Fibroblast of the conjunctiva (primary cell): ENCODE measurements at regions not wholly inside any gene's neighbourhood (a gene's known extent, or its start where the extent isn't known, plus 50 kb on each side); places are given as distances from the start of the nearest gene placed in this dataset.

ENCODE experiments used
- DNase-seq: peaks from one replicate; pipeline ENCODE4 v3.0.0-alpha.2; 2010; ENCODE audit warnings: low read depth

DNA sequence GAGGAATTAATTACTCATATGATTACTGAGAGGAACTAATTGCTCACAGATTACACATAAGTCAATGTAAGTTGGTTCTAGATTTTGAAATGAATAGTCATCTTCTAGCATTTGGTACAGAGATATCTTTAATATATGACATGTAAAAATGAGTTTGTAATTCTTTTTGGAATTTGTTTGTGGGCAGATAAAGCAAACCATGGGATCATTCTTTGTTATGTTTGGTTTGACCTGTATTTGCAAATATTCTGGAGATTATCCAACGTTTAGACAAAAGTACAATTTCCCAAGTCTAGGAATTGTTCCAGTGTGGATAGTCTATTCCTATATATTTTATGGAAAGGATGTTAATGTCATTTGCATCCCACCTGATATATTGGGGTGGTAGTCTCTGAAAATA, 309.6 kb upstream of the EDNRB start:
- no peak for DNase-seq

DNA sequence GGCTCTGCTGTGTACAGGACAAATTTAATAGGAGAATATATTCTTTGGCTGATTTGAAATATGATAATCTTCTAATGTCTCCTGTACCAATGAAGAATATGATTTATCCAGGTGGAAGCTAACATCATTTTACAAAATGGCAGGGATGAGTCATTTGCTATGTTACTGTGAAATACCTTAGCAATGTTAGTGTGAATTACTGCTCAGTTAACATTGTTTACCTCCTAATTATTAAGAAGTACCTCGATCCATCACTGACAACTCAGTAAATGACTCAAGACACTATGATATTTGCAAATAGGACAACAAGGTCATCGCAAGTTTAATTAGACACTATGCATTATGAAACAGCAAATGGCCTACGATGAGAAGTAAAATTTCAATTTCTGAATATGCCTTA, 309.1 kb upstream of the EDNRB start:
- no peak for DNase-seq

DNA sequence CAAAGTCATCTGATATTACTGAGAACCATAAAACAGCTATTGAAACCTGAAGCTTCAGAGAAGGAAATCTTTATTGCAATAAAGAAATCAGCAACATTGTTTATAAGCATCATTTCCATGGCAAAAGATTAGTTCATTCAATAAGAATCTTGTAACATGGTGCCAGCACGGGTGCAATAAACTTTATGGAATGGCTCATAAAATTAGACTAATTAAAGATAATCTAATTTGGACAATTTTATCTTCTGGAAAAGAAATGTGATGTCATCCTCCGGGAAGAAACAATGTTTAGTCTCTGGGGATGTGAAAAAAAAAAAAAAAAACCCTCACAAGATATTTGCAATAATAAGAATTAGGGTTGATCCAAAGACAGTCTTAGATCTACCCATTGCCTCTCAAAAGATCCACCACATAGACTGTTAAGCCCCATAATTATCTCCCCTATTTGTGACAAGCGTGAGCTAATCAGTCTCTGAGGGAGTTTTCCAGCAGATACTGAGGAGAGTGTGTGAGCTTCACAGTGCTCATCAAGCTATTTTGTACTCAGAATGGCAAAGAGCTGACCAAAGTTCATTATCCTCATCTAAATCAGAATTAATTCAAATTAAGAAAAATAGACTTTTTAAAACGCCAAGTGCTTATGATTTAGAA, 297.0 kb upstream of the EDNRB start:
- DNase-seq = no peak

DNA sequence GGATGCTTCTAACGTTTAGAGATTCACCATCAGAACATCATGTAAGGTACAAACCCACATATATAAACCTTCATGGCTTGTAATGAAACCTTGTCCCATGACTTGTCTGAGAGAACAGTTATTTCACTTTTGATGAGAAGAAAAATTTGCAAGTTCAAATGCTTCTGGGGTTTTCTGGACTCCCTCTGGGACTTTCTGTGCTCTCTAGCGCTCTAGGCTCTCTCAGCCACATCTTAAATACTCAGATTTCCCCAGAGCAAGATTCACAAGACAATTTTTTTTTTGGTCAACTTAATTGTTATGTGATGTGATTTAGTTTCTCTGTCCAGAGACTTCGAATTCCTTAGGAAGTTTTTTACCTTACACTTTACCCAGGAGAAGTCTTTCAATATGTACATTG, 282.8 kb upstream of the EDNRB start:
- no peak for DNase-seq

DNA sequence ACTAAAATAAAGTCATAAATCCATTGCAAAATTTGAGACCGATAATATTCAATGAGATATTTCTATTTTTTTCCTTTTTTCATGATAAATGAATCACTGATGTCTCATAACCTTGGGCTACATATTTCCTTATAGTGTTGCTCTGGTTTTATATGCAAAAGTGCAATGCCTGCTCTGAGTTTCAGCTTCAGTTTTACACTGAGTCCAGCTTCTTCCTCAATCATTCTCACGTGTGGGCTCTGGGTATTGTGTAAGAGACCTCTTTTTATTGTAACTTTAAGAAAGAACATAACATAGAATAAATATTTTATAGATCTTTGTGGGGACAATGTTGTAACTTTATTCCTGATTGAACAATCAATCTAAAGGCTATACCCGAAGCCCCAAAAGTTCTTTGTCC, 280.2 kb upstream of the EDNRB start:
- DNase-seq = no peak

DNA sequence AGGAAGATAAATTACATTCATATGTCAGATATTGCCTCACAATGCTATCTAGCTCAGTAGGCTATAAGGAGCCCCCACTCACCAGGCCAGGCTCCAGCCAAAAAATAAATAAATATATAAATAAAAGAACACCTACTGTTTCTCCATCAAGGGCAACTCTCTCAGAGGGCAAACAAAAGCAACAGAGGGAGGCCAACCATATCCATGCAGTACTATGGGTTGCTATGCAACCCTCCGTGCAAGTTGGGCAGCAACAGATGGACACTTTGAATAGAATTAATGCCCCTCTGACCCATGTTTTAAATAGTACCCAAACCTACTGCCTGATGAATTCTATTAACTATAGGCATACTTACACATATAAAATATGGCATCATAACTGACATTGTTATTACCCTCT, 279.8 kb upstream of the EDNRB start:
- DNase-seq = no peak

DNA sequence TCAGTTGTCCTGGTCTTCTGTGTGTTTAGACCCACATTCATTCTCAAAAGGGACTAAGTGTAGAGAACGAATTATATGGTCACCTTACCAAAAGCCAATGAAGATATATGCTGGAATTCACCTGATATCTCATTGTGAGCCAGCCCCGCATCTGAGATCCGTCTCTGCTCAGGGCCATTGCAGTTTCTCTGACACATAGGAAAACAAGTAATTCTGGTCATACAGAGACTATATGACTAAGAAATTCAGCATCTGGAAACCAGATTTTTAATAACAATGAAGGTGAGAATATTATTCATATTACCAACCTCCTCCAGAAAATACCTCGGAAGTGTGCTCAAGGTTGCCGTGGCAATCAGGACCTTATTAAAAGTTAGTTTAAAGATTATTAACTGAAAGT, 278.6 kb upstream of the EDNRB start:
- no peak for DNase-seq

DNA sequence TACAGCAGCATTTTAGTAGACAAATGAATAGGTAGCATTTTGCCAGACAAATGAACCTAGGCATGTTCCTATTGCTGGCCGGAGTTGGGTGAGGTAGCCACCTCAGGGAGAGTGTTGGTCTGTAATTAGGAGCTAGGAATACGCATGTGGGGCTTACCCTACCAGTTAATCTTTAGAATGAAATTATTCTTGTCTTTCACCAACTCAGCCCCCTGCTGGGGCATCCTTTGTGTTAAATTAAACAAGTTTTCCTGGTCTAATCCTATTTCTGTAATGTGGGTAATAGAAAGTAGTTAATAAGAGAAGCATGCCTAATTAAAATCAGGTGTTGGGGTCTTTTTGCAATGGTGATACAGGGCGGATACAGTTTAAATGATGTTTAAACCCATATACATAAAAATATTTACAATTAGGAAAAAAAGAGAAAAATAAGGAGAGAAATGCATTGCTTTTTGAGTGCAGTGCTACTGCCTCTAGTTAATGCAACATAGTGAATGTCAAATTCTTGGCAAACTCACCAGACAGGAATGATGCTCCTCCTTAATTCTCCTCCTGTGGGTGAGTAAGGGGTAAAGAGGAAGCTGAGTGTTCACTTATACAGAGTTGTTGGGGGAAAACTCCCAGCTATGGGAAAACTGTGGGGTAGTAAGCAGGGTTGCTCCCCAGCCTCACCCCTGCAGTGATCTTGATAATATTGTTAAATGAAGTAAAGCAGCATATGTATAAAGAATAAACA, 276.4 kb upstream of the EDNRB start:
- DNase-seq = no peak

DNA sequence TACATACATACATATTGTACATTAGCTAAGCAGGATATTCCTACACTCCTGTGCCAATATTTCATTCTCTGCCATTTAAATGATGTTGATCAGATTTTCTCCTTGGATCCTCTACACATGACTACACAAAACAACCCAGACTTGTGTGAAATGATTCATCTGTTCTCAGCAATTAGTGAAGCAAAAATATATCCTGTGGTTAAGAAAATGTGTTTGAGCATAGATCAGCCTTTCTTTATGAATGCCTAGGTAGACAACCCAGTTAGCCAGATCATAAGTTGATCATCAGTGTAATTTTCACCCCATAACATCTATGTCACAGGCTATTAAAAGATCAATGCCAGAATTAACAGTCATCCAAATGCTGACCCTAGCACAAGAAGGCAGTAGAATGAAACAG, 275.2 kb upstream of the EDNRB start:
- DNase-seq = no peak

DNA sequence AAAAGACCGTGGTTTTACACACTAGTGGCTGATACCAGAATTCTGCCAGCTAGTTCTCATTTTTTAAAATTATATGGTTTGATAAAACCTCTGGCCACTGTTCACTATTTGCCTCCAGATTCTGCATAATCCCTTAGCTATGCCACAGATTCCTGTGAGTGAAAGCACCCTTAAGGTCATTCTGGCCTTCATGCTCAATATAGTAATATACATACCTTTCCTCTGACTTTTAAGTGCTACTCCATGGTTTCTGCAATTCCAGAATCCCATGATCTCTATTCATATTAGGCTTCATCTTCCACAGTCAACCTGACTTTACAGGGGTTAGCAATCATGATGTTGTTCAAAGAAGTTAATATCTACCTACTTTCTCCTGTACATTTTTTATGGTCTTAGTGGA, 274.1 kb upstream of the EDNRB start:
- no peak for DNase-seq

DNA sequence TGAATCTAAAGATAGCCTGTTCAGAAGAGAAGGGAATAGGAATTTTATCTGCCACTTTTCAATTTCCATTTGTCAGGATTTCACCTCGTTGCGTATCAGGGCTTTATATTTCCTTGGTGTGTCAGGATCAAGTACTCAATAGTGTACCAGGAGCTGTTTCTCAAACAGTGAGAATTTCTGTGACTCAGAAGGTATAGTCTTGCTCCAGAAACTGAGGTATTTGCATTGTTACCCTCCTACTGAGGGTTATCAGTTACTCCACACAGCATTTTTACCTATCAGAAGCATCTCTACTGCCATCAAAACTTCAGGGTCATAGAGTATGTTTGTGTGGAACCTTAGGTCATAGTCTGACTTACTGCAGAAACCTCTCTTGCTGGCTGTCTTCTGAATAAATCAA, 271.7 kb upstream of the EDNRB start:
- DNase-seq = no peak

DNA sequence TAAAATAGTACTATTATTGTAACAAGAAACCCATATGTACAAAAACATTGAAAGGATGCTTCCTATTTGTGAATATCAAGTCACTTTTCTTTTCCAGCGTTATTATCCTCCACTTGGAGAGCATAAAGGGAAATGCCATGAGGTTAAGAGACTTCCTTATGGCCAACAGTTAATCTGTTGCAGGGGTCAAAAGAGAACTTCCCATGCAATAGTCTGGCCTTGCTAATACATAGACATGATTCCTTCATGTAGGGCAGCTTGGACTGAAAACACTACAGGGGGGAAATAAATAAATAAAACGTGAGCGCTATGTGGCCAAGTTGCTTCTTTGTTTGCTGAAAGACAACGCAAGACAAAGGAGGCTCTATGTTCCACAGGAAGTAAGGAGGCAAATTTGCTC, 269.1 kb upstream of the EDNRB start:
- DNase-seq = no peak

DNA sequence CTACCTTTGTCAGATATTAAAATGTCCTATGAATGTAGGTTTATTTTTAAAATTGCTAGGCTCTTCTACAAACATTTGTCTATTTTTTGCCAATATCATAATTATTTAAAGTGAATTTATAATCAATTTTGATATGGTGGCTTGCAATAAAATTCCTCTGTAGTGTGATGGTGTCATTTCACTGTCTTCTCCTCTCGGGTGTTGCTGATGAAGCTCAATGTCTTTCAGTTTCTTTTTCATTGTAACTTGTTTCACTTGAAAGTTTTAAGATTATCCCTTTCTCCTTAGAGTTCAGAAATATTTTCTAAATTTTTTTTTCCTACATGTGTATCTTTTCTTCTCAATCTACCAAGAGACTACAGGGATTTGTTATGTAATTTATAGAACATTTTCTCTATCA, 267.1 kb upstream of the EDNRB start:
- DNase-seq = no peak

DNA sequence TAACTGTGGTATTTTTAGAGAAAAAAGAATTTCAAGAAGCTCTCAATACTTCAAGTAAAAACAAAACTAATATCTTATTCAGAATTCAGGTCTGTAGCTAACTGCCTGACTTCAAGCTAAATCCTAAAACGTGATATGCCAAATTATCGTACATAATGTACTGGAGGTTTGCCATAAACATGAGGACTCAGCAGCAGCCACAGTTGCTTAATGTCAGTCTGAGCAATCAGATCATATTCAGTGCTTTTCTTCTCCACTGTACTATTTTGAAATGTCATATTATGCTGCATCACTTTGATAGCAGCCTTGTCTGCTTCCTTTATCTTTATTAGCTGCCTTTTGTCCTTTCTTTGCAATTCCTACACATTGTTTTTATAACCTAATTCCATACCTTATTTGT, 265.1 kb upstream of the EDNRB start:
- DNase-seq = no peak

DNA sequence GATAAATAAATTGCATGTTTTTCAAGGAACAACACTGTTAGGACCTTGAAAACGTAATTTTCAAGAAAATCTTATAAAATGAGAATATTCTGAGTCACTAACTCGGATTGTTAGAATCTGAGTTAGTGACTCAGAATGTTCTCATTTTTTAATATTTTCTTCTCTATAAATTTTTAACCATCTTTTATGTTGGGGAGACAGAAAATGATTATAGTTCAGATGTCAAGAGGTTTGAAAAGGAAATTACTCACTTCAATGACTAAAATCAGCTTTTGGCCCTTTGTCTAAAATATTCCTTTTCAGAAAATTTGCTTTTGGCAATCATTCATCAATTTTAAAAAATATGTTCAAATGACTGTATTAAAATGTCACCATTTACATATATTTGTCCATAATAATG, 264.2 kb upstream of the EDNRB start:
- DNase-seq = no peak

DNA sequence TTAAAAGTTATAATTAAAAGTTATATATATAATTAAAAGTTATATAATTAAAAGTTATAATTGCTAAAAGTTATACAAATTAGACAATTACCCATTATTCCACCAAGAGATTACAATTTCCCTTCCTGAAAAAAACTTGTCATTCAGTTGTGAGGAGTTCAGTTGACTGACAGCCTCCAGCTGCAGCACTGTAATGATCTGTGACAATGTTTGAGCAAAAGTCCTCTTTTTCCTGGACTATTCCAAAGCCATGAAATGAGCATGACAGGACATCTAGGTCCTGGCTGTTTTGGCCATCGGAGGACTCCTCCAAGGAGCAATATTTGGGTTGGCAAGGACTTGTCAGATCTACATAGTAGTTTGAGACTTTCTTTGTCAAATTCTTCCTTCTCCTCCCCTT, 258.7 kb upstream of the EDNRB start:
- DNase-seq = no peak

DNA sequence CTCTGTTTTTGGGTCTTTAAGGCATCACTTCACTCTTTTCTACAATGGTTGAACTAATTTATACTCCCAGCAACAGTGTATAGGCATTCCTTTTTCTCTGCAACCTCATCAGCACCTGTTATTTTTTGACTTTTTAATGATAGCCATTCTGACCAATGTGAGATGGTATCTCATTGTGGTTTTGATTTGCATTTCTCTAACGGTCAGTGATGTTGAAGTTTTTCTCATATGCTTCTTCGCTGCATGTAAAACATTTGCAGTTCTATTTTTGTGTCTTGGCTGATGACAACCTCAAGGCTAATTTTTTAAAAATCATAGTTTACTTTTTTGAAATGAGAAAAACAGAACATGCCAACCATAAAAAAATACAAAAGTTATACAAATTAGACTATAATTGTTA, 258.2 kb upstream of the EDNRB start:
- DNase-seq = no peak

DNA sequence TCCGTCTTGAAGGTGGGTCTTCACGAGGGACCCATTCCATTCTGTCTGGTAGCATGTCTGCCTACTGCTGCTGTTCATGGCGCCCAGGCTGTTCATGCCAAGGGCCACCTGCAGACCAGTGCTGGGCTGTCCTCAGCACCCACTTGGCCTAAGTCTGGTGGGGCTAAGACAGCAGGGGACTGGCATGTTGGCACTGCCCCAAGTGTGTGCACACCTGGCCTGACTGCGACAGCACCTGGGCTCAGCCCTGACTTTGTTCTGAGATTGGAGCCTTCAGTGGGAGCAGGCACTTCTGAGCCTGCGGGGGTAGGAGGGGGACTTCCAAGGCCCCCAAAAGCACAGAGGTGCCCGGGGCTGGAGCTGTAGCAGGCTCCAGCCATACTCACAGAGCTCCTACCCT, 250.8 kb upstream of the EDNRB start:
- DNase-seq = no peak

DNA sequence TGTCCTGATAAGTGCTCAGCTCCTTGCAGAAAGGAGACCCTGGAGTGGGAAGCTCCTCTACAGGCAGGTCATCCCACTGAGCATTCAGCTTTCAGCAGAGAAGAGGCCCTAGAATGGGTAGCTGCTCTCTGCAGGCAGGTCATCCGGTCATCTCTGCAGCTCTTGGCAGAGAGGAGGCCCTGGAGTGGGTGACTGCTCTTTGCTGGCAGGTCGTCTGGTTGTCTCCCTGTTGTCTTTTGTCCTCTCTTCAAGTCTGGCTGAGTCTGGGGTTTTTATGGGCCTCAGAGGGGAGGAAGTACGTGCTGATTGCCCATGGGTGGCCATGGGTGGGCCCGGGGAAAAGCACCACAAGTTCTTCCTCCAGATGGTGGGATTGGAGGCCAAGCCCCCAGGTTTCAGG, 250.3 kb upstream of the EDNRB start:
- DNase-seq = no peak

DNA sequence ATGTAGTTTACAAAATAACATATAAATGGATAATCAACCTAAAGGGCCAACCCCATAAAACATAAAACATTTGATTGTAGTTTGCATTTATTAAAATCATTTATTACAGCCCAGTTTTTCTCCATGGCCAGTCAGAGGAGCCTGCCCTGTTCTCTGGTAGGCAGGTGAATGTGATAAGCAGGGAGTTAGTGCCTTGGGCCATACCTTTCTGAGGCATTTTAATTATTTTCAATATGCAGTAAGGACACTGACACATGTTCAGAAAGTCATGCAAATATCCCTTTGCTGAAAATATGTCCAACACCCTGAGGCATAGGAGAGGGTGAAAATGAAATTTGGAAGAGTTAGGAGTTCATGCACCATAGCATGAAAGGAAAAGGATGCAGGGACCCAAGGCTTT, 242.6 kb upstream of the EDNRB start:
- DNase-seq = no peak

DNA sequence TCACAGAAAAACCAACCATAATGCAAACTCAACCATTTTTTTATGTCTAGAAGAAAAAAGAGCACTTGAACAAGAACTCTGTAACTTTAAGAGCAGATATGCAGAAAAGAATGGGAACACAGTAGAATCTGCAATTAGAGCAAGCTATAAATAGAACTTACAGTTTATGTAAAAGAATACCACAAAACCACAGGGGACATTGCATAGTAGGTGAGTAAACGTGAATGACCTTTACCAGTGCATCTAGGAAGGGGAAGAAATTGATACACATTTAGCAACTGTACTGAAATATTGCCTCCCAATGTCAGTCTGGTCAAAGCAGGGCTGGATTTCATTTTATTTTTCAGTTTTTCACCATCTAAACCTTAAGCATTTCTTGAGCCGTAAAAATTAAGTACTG, 242.2 kb upstream of the EDNRB start:
- DNase-seq = no peak

DNA sequence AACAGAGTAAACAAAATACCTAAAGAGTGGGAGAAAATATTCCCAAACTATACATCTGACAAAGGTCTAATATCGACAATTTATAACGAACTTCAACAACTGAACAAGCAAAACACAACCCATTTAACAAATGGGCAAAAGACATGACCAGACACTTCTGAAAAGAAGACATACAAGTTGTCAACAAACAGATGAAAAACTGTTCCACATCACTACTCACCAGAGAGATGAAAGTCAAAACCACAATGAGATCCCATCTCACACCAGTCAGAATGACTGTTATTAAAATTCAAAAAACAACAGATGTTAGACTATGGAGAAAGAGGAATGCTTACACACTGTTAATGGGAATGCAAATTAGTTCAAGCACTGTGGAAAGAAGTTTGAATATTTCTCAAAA, 233.8 kb upstream of the EDNRB start:
- no peak for DNase-seq

DNA sequence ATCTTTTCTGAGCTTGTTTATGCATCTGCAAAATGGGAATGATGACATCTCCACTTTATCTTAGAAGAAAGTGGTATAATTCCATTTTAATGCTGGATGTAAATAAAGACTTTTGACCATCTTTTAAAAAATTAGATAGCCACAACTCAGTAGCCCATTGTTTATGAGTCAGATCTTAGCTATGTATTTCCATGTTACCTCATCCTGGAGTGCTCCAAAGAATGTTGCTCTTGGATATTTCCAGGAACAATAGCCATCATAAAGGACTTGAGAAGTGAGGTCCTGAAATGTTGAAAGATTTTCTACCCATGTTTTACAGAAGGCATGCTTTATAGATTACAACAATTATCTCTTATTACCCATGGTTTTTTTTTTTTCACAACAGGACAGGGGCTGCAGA, 229.3 kb upstream of the EDNRB start:
- no peak for DNase-seq

DNA sequence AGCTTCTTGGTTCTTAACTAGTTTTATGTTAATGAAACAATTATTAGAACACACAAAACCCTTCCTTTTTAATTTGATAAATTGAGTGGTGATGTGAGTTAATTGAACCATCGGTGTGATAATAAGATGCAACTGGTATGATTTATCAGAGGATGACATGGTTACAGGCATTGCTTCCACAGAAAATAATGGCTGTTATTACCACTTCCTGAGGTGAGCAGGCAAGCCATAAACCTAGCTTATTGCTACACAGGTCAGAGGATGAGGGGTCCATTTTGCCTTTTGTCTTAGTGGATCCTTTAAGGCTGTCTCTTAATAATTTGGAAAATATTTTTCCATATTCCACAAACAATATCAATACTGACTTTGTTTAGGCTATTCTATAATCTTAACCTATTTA, 226.6 kb upstream of the EDNRB start:
- no peak for DNase-seq
